ENCODE measurements at regions not wholly inside any gene's neighbourhood (a gene's known extent, or its start where the extent isn't known, plus 50 kb on each side); places are given as distances from the start of the nearest gene placed in this dataset.

DNA sequence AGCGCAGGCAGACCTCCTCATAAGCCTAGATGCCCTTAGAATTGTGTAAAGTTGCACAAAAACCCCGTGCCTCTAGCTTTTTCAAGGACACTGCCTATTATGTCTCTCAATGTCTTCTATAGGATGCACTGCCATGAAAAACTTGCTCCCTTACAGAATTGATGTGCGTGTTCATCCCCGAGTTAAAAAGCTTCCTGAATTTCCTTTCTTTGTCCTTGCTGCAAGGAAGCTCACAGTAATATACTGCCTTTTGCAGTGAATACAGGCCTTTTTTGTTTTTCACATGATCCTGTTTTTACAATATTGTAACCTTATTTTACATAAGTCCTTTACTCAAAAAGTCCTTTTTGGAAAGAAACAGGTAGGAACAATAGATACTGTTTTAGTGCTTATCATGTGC, 193.0 kb downstream of the TTLL7 start:
- TF ChIP-seq TAF1 (IDR thresholded peaks at IDR 0.05; ENCODE audit: low read depth) (no peak), NFIC (IDR thresholded peaks at IDR 0.05) (no peak), EP300 (IDR thresholded peaks at IDR 0.05; ENCODE audit: borderline replicate concordance) (no peak), YY1 (IDR thresholded peaks at IDR 0.05; ENCODE audit: low read depth) (no peak), EGR1 (IDR thresholded peaks at IDR 0.05) (no peak), CEBPB (IDR thresholded peaks at IDR 0.05) (no peak), ZBTB7A (IDR thresholded peaks at IDR 0.05; ENCODE audit: low read depth) (no peak), TCF12 (IDR thresholded peaks at IDR 0.05; ENCODE audit: low read depth) (no peak), MAX (IDR thresholded peaks at IDR 0.05) (no peak), RAD21 (IDR thresholded peaks at IDR 0.05; ENCODE audit: low read depth) (no peak), FOXM1 (IDR thresholded peaks at IDR 0.05; ENCODE audit: borderline replicate concordance, low read depth) (no peak)
- TF ChIP-seq, protein P1, sequence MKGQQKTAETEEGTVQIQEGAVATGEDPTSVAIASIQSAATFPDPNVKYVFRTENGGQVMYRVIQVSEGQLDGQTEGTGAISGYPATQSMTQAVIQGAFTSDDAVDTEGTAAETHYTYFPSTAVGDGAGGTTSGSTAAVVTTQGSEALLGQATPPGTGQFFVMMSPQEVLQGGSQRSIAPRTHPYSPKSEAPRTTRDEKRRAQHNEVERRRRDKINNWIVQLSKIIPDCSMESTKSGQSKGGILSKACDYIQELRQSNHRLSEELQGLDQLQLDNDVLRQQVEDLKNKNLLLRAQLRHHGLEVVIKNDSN (IDR thresholded peaks at IDR 0.05): no peak

DNA sequence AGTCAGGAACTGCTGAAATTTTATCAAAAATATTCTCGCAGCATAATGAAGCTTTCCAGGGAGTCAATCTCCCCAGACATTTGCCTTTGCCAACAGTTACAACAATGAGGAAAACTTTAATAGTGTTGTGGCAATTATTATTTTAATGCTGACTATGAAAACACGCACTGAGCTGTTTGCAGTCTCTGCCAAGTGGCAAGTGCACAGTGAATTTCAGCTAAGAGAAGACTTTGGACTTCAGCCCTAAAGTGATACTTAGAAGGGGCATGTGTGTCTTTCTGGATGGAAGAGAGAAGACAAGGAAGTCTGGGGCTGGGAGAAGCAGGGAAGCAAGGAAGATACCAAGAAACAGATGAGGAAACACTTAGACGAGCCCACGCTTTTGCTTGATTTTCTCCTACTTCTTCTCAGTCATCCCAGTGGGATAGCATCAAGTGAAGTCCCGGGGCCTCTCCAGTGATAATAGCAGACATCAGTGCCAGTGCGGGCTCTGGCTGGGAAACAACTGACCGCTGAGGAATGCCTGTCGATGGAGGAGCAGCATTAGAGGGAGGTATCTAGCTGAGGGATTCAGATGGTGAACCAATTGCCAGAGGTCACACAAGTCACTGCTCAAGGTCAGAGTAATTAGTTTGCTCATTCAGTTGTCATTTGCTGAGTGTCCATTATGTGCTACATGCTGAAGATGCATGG, 196.3 kb downstream of the TTLL7 start:
- TF ChIP-seq, protein P1 (IDR thresholded peaks at IDR 0.05): no peak
- TF ChIP-seq EGR1 (IDR thresholded peaks at IDR 0.05) (no peak), TEAD4 (IDR thresholded peaks at IDR 0.05) (no peak), FOXM1 (IDR thresholded peaks at IDR 0.05; ENCODE audit: borderline replicate concordance, low read depth) (no peak), EP300 (IDR thresholded peaks at IDR 0.05; ENCODE audit: borderline replicate concordance) (no peak), RAD21 (IDR thresholded peaks at IDR 0.05; ENCODE audit: low read depth) (no peak), NFIC (IDR thresholded peaks at IDR 0.05) (no peak), CEBPB (IDR thresholded peaks at IDR 0.05) (no peak)

DNA sequence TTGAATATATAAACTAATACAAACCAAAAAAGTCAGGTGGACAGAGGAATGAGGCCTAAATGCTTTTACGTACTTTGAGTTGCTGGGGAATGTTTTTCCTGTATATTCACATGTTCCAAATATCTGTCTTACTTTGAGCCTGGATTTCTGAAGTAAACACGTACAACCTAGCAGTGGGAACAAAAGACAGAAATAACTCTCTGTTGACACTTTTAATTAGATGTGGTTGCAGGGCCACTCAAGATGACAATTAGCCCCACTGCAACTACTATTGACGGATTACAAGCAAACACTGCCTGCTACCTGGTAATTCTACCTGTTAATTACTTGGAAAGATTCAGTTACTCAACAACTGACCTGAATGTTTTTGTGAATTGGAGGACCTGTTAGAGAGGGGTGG, 196.9 kb downstream of the TTLL7 start:
- TF ChIP-seq MAX (IDR thresholded peaks at IDR 0.05) (no peak), ZBTB7A (IDR thresholded peaks at IDR 0.05; ENCODE audit: low read depth) (no peak), CREB1 (IDR thresholded peaks at IDR 0.05; ENCODE audit: low read depth) (no peak), RAD21 (IDR thresholded peaks at IDR 0.05; ENCODE audit: low read depth) (no peak), TCF12 (IDR thresholded peaks at IDR 0.05; ENCODE audit: low read depth) (no peak), NFIC (IDR thresholded peaks at IDR 0.05) (no peak), CEBPB (IDR thresholded peaks at IDR 0.05) (no peak), FOXM1 (IDR thresholded peaks at IDR 0.05; ENCODE audit: borderline replicate concordance, low read depth) (no peak), EP300 (IDR thresholded peaks at IDR 0.05; ENCODE audit: borderline replicate concordance) (no peak), EGR1 (IDR thresholded peaks at IDR 0.05) (no peak), TEAD4 (IDR thresholded peaks at IDR 0.05) (no peak)
- TF ChIP-seq, protein P2, sequence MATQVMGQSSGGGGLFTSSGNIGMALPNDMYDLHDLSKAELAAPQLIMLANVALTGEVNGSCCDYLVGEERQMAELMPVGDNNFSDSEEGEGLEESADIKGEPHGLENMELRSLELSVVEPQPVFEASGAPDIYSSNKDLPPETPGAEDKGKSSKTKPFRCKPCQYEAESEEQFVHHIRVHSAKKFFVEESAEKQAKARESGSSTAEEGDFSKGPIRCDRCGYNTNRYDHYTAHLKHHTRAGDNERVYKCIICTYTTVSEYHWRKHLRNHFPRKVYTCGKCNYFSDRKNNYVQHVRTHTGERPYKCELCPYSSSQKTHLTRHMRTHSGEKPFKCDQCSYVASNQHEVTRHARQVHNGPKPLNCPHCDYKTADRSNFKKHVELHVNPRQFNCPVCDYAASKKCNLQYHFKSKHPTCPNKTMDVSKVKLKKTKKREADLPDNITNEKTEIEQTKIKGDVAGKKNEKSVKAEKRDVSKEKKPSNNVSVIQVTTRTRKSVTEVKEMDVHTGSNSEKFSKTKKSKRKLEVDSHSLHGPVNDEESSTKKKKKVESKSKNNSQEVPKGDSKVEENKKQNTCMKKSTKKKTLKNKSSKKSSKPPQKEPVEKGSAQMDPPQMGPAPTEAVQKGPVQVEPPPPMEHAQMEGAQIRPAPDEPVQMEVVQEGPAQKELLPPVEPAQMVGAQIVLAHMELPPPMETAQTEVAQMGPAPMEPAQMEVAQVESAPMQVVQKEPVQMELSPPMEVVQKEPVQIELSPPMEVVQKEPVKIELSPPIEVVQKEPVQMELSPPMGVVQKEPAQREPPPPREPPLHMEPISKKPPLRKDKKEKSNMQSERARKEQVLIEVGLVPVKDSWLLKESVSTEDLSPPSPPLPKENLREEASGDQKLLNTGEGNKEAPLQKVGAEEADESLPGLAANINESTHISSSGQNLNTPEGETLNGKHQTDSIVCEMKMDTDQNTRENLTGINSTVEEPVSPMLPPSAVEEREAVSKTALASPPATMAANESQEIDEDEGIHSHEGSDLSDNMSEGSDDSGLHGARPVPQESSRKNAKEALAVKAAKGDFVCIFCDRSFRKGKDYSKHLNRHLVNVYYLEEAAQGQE (IDR thresholded peaks at IDR 0.05; ENCODE audit: low read depth): no peak
- TF ChIP-seq, protein P1 (IDR thresholded peaks at IDR 0.05): no peak

DNA sequence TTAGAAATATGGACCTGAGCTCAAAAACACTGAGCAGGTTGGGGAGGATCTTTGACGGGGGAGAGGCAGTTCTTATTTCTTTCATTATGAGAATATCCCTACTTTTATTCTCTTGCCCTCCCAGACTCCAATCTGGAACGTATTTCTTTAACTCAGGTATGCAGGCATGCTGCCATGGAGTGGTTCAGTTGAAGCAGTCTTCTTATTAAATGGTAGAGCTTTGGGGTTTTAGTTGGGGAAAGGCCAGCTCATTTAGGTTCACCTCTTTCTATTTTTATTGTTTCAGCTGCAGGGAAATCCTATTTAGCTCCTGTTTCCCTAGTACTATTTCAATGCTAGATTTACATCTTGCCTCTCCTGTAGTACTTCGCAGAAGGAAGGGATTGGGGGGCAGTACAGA, 198.9 kb downstream of the TTLL7 start:
- TF ChIP-seq EP300 (IDR thresholded peaks at IDR 0.05; ENCODE audit: borderline replicate concordance): no peak
- no peak for TF ChIP-seq ZBTB7A (IDR thresholded peaks at IDR 0.05; ENCODE audit: low read depth)
- no peak for TF ChIP-seq CREB1 (IDR thresholded peaks at IDR 0.05; ENCODE audit: low read depth)

- TF ChIP-seq FOXM1 (IDR thresholded peaks at IDR 0.05; ENCODE audit: borderline replicate concordance, low read depth) (no peak), YY1 (IDR thresholded peaks at IDR 0.05; ENCODE audit: low read depth) (no peak), NFIC (IDR thresholded peaks at IDR 0.05) (no peak), MAX (IDR thresholded peaks at IDR 0.05) (no peak), CEBPB (IDR thresholded peaks at IDR 0.05) (no peak), TEAD4 (IDR thresholded peaks at IDR 0.05) (no peak), RAD21 (IDR thresholded peaks at IDR 0.05; ENCODE audit: low read depth) (no peak), CREB1 (IDR thresholded peaks at IDR 0.05; ENCODE audit: low read depth) (no peak), TAF1 (IDR thresholded peaks at IDR 0.05; ENCODE audit: low read depth) (no peak), ZBTB7A (IDR thresholded peaks at IDR 0.05; ENCODE audit: low read depth) (no peak), EP300 (IDR thresholded peaks at IDR 0.05; ENCODE audit: borderline replicate concordance) (no peak), EGR1 (IDR thresholded peaks at IDR 0.05) (no peak), TCF12 (IDR thresholded peaks at IDR 0.05; ENCODE audit: low read depth) (no peak)
- TF ChIP-seq, protein P2 (IDR thresholded peaks at IDR 0.05; ENCODE audit: low read depth): no peak
- TF ChIP-seq, protein P1 (IDR thresholded peaks at IDR 0.05): no peak
Measured at GRCh38 chr1:83799594-83799993, 199.3 kb downstream of the TTLL7 start.

All from Ishikawa (cell line).